Ascending aorta (tissue), 2 donors: ENCODE measurements at regions not wholly inside any gene's neighbourhood (a gene's known extent, or its start where the extent isn't known, plus 50 kb on each side); places are given as distances from the start of the nearest gene placed in this dataset.

ENCODE experiments used
- DNase-seq, 2 donors: peaks; one replicate each; pipeline ENCODE4 v3.0.0-alpha.2; 2019; ENCODE audit warnings: low spot score in 2 of 2
- H3K27ac ChIP-seq, 2 donors: fragments of 200-600 bp; sonication (generic); one replicate each; pipeline ENCODE4 v1.5.1; 2016 to 2017; ENCODE audit warnings: mild to moderate bottlenecking in 1 of 2
- H3K27me3 ChIP-seq: fragments of 200-600 bp; sonication (generic); one replicate; pipeline ENCODE4 v1.5.1; 2017
- H3K36me3 ChIP-seq, 2 donors: fragments of 200-600 bp; sonication (generic); one replicate each; pipeline ENCODE4 v1.5.1; 2016
- H3K4me1 ChIP-seq, 2 donors: fragments of 200-600 bp; sonication (generic); one replicate each; pipeline ENCODE4 v1.5.1; 2016 to 2017; ENCODE audit warnings: mild to moderate bottlenecking in 1 of 2
- H3K4me3 ChIP-seq, 2 donors: fragments of 200-600 bp; sonication (generic); one replicate each; pipeline ENCODE4 v1.5.1; 2016 to 2017; ENCODE audit warnings: mild to moderate bottlenecking in 1 of 2
- H3K9me3 ChIP-seq, 2 donors: fragments of 200-600 bp; sonication (generic); one replicate each; pipeline ENCODE4 v1.5.1; 2016
- CTCF ChIP-seq, 3 experiments: fragments of 200-600 bp in 2 of 3; fragments of 450-650 bp in 1 of 3; sonication (generic) in 2 of 3; IDR thresholded peaks; one replicate each; pipeline ENCODE4 v1.5.1; 2016 to 2019; ENCODE audit warnings: antibody characterized with exemption in 3 of 3, mild to moderate bottlenecking in 1 of 3, moderate library complexity in 1 of 3
- intact Hi-C: fragments of 100-400 bp; cut with DNase I; formaldehyde crosslinking; loops from one replicate; pipeline ENCODE4 v1.15.1; 2023

GRCh38 chr1:87220993-87221392, 107.7 kb upstream of the LMO4 start:
- TF ChIP-seq CTCF (IDR thresholded peaks at IDR 0.05): no peak
- intact Hi-C loops: no loop called here

GRCh38 chr1:87224201-87224600, 104.5 kb upstream of the LMO4 start:
- DNase-seq: no peak
- H3K4me1 ChIP-seq: no peaks in the 10 kb centered on the region
- no peaks in the 10 kb centered on the region for H3K36me3 ChIP-seq
- H3K9me3 ChIP-seq: no peaks in the 10 kb centered on the region
- intact Hi-C loops: no loop called here
- no peak overlapping the region for H3K27ac ChIP-seq
- TF ChIP-seq CTCF (IDR thresholded peaks at IDR 0.05): no peak
- no peak overlapping the region for H3K4me3 ChIP-seq
- H3K27me3 ChIP-seq: no peaks in the 10 kb centered on the region

More at GRCh38 chr1:87220993-87221392, 107.7 kb upstream of the LMO4 start:
- Histone ChIP-seq H3K27ac (no peak overlapping the region), H3K4me3 (no peak overlapping the region), H3K27me3 (no peaks in the 10 kb centered on the region), H3K9me3 (no peaks in the 10 kb centered on the region), H3K4me1 (no peaks in the 10 kb centered on the region), H3K36me3 (no peaks in the 10 kb centered on the region)
- DNase-seq: no peak

- no peak overlapping the region for H3K27ac ChIP-seq
- no peak for TF ChIP-seq CTCF (IDR thresholded peaks at IDR 0.05)
- H3K36me3 ChIP-seq: no peaks in the 10 kb centered on the region
- intact Hi-C loops: no loop called here
- no peaks in the 10 kb centered on the region for H3K4me1 ChIP-seq
- DNase-seq: no peak
- no peaks in the 10 kb centered on the region for H3K27me3 ChIP-seq
- no peak overlapping the region for H3K4me3 ChIP-seq
- no peaks in the 10 kb centered on the region for H3K9me3 ChIP-seq
These were observed 103.5 kb upstream of the LMO4 start for GRCh38 chr1:87225171-87225570.

- H3K27ac ChIP-seq: peak overlapping the region; percentile 10 to 49
- no peaks in the 10 kb centered on the region for H3K36me3 ChIP-seq
- DNase-seq: peak; percentile 11 to 85
- intact Hi-C loops: no loop called here
- no peaks in the 10 kb centered on the region for H3K27me3 ChIP-seq
- no peaks in the 10 kb centered on the region for H3K9me3 ChIP-seq
- no peak overlapping the region for H3K4me3 ChIP-seq
- TF ChIP-seq CTCF (IDR thresholded peaks at IDR 0.05): no peak
- no peaks in the 10 kb centered on the region for H3K4me1 ChIP-seq
These were observed 102.3 kb upstream of the LMO4 start for GRCh38 chr1:87226341-87226760.

GRCh38 chr1:87227651-87228050, 101.0 kb upstream of the LMO4 start:
- Histone ChIP-seq H3K27me3 (no peaks in the 10 kb centered on the region), H3K9me3 (no peaks in the 10 kb centered on the region), H3K27ac (no peak overlapping the region)

More at GRCh38 chr1:87227651-87228050, 101.0 kb upstream of the LMO4 start:
- H3K36me3 ChIP-seq: no peaks in the 10 kb centered on the region
- DNase-seq: no peak
- no peaks in the 10 kb centered on the region for H3K4me1 ChIP-seq
- H3K4me3 ChIP-seq: no peak overlapping the region
- intact Hi-C loops: no loop called here
- TF ChIP-seq CTCF (IDR thresholded peaks at IDR 0.05): no peak
